MCF 10A (cell line): ENCODE measurements at regions not wholly inside any gene's neighbourhood (a gene's known extent, or its start where the extent isn't known, plus 50 kb on each side); places are given as distances from the start of the nearest gene placed in this dataset.

Experiments
- BruUV-seq: library from RNA; stranded (reverse); fragments of 400-500 nt; replicated peaks from 2 replicates; lab custom pipeline; 2021; lab: Mats Ljungman, UMichigan
- CTCF ChIA-PET: fragments of 300-600 bp; sonication (Branson Sonifier 250); formaldehyde crosslinking; extraction: SDS; loops from one replicate; lab custom pipeline; 2021; ENCODE audit warnings: antibody characterized with exemption, inconsistent platforms; lab: Yijun Ruan, JAX
- POLR2A ChIA-PET: fragments of 300-600, 350-650 bp; sonication (Branson Sonifier 250); formaldehyde crosslinking; extraction: SDS; loops from one replicate; lab custom pipeline; 2020; ENCODE audit warnings: antibody characterized with exemption, inconsistent platforms; lab: Yijun Ruan, JAX
- DNase-seq: peaks from one replicate; pipeline ENCODE4 v3.0.0-alpha.2; 2018; ENCODE audit not compliant: unreplicated experiment
- H3K27ac Mint-ChIP-seq: one replicate; pipeline ENCODE4 v1.8.0; 2022; ENCODE audit warnings: mild to moderate bottlenecking, low read depth, mixed read lengths; ENCODE audit not compliant: unreplicated experiment
- H3K27me3 Mint-ChIP-seq: one replicate; pipeline ENCODE4 v1.8.0; 2022; ENCODE audit warnings: mixed read lengths; ENCODE audit not compliant: insufficient read depth, unreplicated experiment
- H3K36me3 Mint-ChIP-seq: one replicate; pipeline ENCODE4 v1.8.0; 2022; ENCODE audit warnings: mild to moderate bottlenecking, moderate library complexity, mixed read lengths; ENCODE audit not compliant: insufficient read depth, unreplicated experiment
- H3K4me1 Mint-ChIP-seq: one replicate; pipeline ENCODE4 v1.8.0; 2022; ENCODE audit warnings: mixed read lengths; ENCODE audit not compliant: insufficient read depth, unreplicated experiment
- H3K4me3 Mint-ChIP-seq: one replicate; pipeline ENCODE4 v1.8.0; 2022; ENCODE audit warnings: mild to moderate bottlenecking, moderate library complexity, mixed read lengths; ENCODE audit not compliant: unreplicated experiment
- H3K9me3 Mint-ChIP-seq: one replicate; pipeline ENCODE4 v1.8.0; 2022; ENCODE audit warnings: mixed read lengths; ENCODE audit not compliant: unreplicated experiment
- CTCF ChIP-seq: fragments of 200-600 bp; IDR thresholded peaks from one replicate; pipeline ENCODE4 v1.8.0; 2022; ENCODE audit warnings: antibody characterized with exemption, mild to moderate bottlenecking; ENCODE audit not compliant: unreplicated experiment
- intact Hi-C: fragments of 100-400 bp; cut with micrococcal nuclease; formaldehyde crosslinking; loops from 2 replicates; pipeline ENCODE4 v1.14.1; 2022

- BruUV-seq = no TSS peak
- no peak for TF ChIP-seq CTCF
- H3K4me1 Mint-ChIP-seq = peaks cover 9% of the 10 kb centered on the region
- no peak overlapping the region for H3K27ac Mint-ChIP-seq
- no peaks in the 10 kb centered on the region for H3K27me3 Mint-ChIP-seq
- H3K36me3 Mint-ChIP-seq = no peaks in the 10 kb centered on the region
- DNase-seq = no peak
- ChIA-PET POLR2A (no interaction called here), CTCF (no interaction called here)
- no peak overlapping the region for H3K4me3 Mint-ChIP-seq
- intact Hi-C loops = no loop called here
- no peaks in the 10 kb centered on the region for H3K9me3 Mint-ChIP-seq
Measured at GRCh38 chr4:125262502-125262901, 52.3 kb upstream of the FAT4 start.

- CTCF ChIA-PET = no interaction called here
- DNase-seq = no peak
- H3K36me3 Mint-ChIP-seq = no peaks in the 10 kb centered on the region
- no peak overlapping the region for H3K4me3 Mint-ChIP-seq
- H3K4me1 Mint-ChIP-seq = peaks cover 7% of the 10 kb centered on the region
- intact Hi-C loops = no loop called here
- no peaks in the 10 kb centered on the region for H3K9me3 Mint-ChIP-seq
- H3K27me3 Mint-ChIP-seq = no peaks in the 10 kb centered on the region
- no peak for TF ChIP-seq CTCF
- POLR2A ChIA-PET = no interaction called here
- no peak overlapping the region for H3K27ac Mint-ChIP-seq
- no TSS peak for BruUV-seq
Measured at GRCh38 chr4:125262079-125262478, 52.7 kb upstream of the FAT4 start.

GRCh38 chr4:125254106-125254505, 60.6 kb upstream of the FAT4 start:
- no TSS peak for BruUV-seq
- Mint-ChIP-seq H3K27ac (no peak overlapping the region), H3K9me3 (no peaks in the 10 kb centered on the region), H3K36me3 (no peaks in the 10 kb centered on the region), H3K4me3 (no peak overlapping the region), H3K4me1 (no peaks in the 10 kb centered on the region), H3K27me3 (no peaks in the 10 kb centered on the region)
- intact Hi-C loops = no loop called here
- TF ChIP-seq CTCF = no peak
- ChIA-PET POLR2A (interaction anchor here (1.0 kb wide), 1 partner anchor 13 kb away, joined by 3 read pairs; no protein-coding TSS in a partner anchor), CTCF (no interaction called here)
- no peak for DNase-seq

- no TSS peak for BruUV-seq
- Mint-ChIP-seq H3K9me3 (no peaks in the 10 kb centered on the region), H3K36me3 (no peaks in the 10 kb centered on the region), H3K27ac (no peak overlapping the region), H3K27me3 (no peaks in the 10 kb centered on the region), H3K4me1 (peaks cover 5% of the 10 kb centered on the region), H3K4me3 (no peak overlapping the region)
- TF ChIP-seq CTCF = peak; percentile 44
- POLR2A ChIA-PET = interaction anchor here (0.6 to 1.0 kb wide), 3 partner anchors 22 to 912 kb away, joined by 3 read pairs; no protein-coding TSS in a partner anchor
- DNase-seq = peak; percentile 27
- CTCF ChIA-PET = interaction anchor here (0.6 to 3.3 kb wide), 7 partner anchors 9 to 911 kb away, joined by 3 to 16 read pairs (median 3); no protein-coding TSS in a partner anchor
- intact Hi-C loops = loop anchor here (1.0 to 10.0 kb wide), 5 partner anchors 38 to 911 kb away; no protein-coding TSS in a partner anchor
Measured at GRCh38 chr4:125244848-125245450, 69.8 kb upstream of the FAT4 start.
